T47D (cell line): ENCODE measurements at regions not wholly inside any gene's neighbourhood (a gene's known extent, or its start where the extent isn't known, plus 50 kb on each side); places are given as distances from the start of the nearest gene placed in this dataset.
"Not testable (repeated sequence)": the region's sequence is repeated elsewhere in the genome, so short reads cannot be mapped to it uniquely, and the experiment has no call there.

ENCODE experiments used
- DNase-seq, 2 experiments: peaks; one replicate each; pipeline versions ENCODE4 v3.0.0 to v3.0.0-alpha.2; 2011 to 2012; ENCODE audit warnings: low read depth in 1 of 2, low spot score in 1 of 2
- JUND ChIP-seq: IDR thresholded peaks from 2 replicates; pipeline ENCODE4 v1.6.1; 2012; ENCODE audit warnings: low read depth
- in situ Hi-C: cut with HindIII; loops from 2 replicates; pipeline ENCODE4 v1.10.0; 2016; ENCODE audit warnings: low sequenced_read_pairs, low pct_unique_long_range_greater_than_20kb

DNA sequence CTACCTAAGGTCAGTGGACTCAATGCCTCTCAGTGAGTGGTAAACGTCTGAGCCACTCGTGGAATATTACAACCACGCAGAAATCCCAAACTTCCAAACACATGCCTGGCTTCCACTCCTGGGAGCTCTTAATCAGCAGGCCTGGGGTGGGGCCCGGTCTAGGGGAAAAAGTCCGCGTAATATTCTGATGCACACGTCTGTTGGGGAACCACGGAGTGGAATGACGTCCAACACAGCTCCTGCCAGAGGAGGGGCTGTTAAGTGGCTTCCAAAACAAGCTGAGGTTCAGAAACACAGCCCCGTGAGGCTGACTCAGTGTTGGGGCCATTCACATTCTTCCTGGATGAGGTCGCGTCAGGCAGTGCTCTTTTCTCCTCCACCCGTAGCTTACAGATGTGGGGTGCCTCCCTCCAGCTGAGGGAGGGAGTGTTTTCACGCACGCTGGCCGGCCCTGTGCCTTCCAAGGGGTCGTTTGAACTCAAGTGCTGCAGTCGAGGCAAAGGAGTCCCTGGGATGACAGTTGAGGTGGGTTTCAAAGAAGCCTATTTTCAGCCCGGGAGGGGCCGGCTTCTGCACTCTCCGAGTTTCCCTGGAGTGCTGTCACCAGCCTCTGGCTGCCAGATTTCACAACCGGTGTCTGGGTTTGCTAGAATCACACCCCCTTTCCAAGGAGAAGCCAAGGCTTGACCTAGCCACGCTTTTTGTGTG, 73.1 kb downstream of the ACKR3 start:
- in situ Hi-C loops, result no loop called here
- no peak for DNase-seq
- TF ChIP-seq JUND, result no peak

DNA sequence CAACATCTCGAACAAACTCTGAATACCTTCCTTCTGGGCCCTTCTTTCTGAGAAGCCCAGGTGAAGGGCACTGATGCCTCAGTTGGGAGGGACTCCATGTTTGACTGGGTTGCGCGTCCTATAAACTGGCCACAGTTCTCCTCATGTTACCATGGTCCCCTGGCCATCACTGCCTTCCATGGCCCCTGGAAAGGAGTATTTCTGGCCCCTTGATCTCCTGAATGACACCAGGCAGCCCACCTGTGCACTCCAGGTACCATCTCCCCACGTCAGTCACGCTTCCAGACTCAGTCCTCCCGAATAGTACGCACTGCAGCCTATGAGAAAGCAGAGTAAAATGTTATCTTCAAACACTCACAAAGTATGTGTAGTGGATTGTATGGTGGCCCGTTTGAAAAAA, 73.9 kb downstream of the ACKR3 start:
- in situ Hi-C loops, result no loop called here
- DNase-seq, result no peak

DNA sequence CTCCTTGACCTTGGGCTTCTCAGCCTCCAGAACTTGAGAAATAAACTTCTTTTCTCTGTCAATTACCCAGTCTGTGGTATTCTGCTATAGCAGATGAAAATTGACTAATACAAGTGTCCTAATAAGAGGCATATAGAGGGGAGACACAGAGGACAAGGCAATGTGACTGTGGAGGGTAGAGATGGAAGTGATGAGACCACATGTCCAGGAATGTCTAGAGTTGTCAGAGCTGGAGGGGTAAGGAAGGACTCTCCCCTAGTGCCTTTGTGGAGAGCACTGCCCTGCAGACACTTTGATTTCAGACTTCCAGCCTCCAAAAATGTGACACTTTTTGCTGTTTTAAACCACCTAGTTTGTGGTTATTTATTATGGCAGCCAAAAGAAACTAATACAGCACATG, 74.4 kb downstream of the ACKR3 start:
- DNase-seq, result no peak
- in situ Hi-C loops, result no loop called here
- no peak for TF ChIP-seq JUND

More for the DNA sequence above, 73.9 kb downstream of the ACKR3 start:
- TF ChIP-seq JUND, result no peak

DNA sequence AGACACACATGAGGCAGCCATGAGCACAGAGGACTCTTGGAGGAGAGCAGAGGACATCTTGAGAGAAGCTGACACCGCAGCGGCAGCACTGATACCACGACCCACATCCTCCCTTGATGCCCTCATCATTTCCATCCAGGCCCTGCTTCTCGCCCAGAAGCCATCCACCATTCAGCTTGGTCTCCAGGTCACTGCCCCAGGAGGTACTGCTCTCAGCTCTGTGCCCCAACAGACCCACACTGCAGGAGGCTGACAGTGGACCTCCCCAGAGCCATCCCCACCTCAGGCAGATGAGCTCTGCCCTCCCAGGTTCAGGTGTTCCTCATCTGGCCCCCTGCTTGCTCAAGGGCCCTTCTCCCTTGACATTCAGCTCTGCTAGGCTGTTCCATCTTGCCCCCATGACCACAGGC, 74.9 kb downstream of the ACKR3 start:
- in situ Hi-C loops, result no loop called here
- TF ChIP-seq JUND, result no peak
- no peak for DNase-seq

DNA sequence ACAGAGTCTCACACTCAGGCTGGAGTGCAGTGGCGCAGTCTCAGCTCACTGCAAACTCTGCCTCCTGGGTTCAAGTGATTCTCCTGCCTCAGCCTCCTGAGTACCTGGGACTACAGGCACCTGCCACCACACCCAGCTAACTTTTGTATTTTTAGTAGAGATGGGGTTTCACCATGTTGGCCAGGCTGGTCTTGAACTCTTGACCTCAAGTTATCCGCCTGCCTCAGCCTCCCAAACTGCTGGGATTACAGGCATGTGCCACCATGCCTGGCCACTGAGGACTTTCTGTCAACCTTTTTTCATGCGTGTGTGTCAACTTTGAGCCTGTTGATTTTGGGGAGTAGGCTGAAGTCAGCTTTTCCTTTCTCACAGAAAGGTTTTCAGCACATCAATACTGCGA, 75.5 kb downstream of the ACKR3 start:
- DNase-seq, in situ Hi-C loops: not testable (repeated sequence)

DNA sequence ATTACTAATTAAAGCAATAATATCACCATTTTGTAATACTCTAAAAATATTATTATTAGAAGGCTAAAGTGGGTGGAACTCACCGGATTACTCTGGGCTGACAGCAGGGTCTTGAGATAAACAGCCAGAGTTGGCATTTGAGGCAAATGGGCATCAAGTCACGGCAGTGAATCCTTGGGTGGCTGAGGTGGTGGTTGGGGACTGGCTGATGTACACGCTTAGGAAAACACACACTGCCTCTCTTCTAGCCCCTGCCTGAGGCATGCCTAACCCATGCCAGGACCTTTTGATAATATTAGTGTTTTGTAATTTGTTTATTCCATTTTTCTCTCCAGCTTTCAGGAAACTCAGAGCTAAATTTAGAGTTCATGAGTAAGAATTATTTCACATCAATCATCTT, 76.8 kb downstream of the ACKR3 start:
- in situ Hi-C loops, result no loop called here
- no peak for DNase-seq
- TF ChIP-seq JUND, result no peak

DNA sequence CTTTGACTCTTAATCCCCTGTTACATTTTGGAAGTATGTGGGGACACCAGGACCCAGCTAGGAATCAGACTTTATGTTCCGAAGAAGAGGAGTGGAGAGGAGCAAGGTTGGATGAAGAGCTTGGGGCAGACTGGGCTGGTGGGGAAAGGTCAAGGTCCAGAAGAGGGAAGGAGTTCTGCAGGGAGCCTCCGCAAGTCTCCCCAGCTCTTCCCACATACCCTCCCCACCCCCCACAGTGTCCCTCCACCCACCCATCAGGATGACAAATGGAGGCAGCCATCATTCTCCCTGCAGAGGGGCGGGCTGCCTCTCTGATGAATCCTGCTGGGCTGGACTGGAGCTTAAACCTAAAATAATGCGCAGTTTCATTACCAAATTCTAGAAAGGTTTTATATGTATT, 77.2 kb downstream of the ACKR3 start:
- DNase-seq, result no peak
- TF ChIP-seq JUND, result no peak
- in situ Hi-C loops, result no loop called here

DNA sequence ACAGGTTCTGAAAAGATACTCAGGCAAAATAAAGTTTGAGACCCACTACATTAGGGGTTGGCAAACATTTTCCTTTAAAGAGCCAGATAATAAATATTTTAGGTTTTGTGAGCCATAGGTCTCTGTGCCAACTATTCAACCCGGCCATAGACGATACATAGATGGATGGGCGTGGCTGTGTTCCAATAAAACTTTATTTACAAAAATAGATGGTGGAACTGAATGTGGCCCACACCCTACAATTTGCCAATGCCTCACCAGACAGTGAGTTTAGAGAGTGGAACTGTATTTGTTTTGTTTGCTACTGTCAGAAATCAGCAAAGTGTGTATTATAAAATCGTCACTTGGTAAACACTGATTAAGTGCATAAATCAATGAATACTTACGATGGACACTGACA, 78.0 kb downstream of the ACKR3 start:
- DNase-seq, result no peak
- in situ Hi-C loops, result no loop called here
- no peak for TF ChIP-seq JUND

DNA sequence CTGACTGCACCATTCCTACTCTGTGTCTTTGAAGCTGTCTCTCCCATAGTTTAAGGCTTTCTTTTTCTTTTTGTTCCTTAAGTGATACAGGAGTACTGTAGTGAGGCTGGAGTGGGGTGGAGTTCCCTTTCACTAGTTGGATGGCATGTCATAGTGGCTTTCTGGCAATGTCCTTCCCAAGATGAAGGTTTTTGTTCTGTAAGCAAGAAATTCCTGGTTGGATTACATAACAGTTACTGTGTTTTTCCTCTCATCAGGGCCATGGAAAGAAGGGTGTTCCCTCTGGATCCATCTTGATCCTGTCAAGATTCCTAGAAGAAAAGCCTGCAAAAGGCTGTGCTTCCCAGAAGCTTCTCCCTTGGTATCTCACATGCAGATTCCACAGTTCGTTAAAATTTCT, 84.2 kb downstream of the ACKR3 start:
- DNase-seq, result no peak
- in situ Hi-C loops, result no loop called here
- TF ChIP-seq JUND, result no peak

DNA sequence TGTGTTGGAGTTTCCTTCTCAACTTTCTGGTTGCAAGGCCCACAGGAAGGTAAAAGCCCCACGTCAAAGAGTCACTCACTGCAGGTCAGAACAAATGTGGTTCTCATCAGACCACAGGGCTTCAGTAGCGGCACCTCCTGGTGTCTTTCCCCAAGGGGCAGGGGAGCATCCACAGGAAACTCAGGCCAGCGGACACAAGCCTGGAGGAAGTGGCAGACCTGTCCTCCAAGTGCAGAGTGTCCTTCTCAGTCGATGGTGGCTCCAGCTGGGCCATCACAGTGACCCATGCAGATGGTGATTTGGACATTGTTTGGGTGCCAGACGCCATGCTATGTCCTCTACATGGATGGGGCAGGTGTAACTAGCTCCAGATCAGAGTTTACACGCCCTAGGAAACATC, 84.9 kb downstream of the ACKR3 start:
- no peak for DNase-seq
- TF ChIP-seq JUND, result no peak
- in situ Hi-C loops, result no loop called here

DNA sequence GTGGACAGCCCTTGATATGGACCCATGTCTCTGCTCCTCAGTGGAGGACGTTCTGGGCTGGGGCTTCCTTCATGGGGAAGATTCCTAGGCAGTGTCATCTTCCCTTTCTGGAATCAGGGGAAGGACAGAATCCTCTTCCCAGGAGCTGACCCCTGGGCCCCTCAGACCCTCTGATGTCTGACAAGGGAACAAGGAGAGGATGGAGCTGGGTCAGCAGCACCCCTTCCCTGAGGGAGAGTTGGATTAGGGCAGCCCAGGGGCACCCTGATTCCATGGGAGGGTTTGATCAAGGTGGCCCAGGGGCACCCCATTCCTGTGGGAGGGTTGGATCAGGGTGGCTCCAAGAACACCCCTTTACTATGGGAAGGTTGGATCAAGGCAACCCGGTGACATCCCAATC, 86.5 kb downstream of the ACKR3 start:
- TF ChIP-seq JUND, result no peak
- DNase-seq, result no peak
- in situ Hi-C loops, result no loop called here

DNA sequence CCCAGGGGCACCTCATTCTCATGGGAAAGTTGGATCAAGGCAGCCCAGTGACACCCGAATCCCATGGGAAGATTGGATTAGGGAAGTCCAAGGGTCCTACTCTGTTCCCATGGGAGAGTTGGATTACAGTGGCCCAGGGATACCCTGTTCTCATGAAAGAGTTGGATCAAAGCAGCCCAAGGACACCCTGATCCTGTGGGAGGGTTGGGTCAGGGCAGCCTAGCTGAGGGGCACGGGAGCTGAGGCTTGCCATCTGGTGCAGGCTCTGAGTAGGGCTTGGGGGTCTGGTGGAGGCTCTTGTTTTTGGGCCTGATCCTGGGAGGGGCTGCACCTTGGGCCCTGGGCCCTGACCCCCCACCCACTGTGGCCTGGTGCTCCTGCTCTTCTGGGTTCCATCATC, 87.1 kb downstream of the ACKR3 start:
- no peak for TF ChIP-seq JUND
- no peak for DNase-seq
- in situ Hi-C loops, result no loop called here

DNA sequence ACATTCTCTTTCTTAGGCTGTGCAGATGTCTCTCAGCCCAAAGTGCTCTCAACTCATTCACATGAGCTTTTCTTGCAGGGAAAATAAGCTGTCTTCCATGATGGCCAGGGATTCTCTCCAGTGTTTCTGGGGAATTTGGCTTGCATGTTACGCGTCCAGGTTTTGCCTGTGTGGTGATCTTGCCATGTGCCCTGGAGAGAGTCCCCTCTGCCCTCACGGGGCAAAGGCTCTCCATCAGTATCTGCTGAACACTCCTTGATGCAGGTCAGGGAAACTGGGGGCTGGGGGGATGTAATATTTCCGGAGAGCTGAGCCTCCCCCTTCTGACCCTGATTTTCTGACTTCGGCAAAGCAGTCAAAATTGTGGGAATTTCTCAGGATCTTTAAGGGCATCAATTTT, 87.6 kb downstream of the ACKR3 start:
- in situ Hi-C loops, result no loop called here
- no peak for DNase-seq
- no peak for TF ChIP-seq JUND

DNA sequence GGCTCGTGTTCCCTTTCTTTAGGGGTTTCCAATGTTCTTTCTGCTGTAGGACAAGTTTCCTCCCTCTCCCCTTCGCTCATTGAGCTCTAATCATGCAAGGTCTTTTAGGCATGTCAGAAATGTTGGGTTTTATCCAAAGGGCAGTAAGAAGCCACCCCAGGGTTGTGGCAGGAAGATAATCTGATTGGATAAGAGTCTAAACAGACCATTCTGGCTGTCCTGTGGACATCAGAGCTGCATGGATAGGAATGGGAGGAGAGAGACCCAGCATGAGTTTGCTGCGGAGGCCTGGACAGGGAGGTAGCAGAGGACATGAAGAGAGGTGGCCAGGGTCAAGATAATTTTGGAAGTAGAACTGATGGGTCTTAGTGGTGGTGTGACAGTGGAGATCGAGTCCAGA, 88.2 kb downstream of the ACKR3 start:
- in situ Hi-C loops, result no loop called here
- no peak for DNase-seq
- no peak for TF ChIP-seq JUND
